SK-N-MC (cell line): ENCODE measurements at regions not wholly inside any gene's neighbourhood (a gene's known extent, or its start where the extent isn't known, plus 50 kb on each side); places are given as distances from the start of the nearest gene placed in this dataset.

Experiments
- DNase-seq: peaks from one replicate; pipeline ENCODE4 v3.0.0-alpha.2; 2011; ENCODE audit warnings: low read depth, low spot score
- H3K27ac ChIP-seq: fragments of 200-600 bp; sonication (generic); 2 replicates; pipeline ENCODE4 v1.5.1; 2016; ENCODE audit warnings: mixed run types
- H3K36me3 ChIP-seq: fragments of 200-600 bp; sonication (generic); 2 replicates; pipeline ENCODE4 v1.6.1; 2017; ENCODE audit warnings: antibody characterized with exemption, low read length, mixed read lengths; ENCODE audit not compliant: insufficient read depth
- H3K4me3 ChIP-seq: fragments of 200-600 bp; sonication (generic); 2 replicates; pipeline ENCODE4 v1.5.1; 2016
- H3K9ac ChIP-seq: fragments of 200-600 bp; sonication (generic); 2 replicates; pipeline ENCODE4 v1.8.0; 2017; ENCODE audit warnings: mixed run types, mixed read lengths; ENCODE audit not compliant: insufficient read length
- H3K9me3 ChIP-seq: fragments of 200-600 bp; sonication (generic); 2 replicates; pipeline ENCODE4 v1.6.1; 2017; ENCODE audit warnings: low read depth, mild to moderate bottlenecking, antibody characterized with exemption, low read length, moderate library complexity, mixed read lengths
- EZH2 ChIP-seq: fragments of 200-600 bp; sonication (generic); IDR thresholded peaks from one replicate; pipeline ENCODE4 v1.6.1; 2017; ENCODE audit warnings: antibody characterized with exemption
- FOXP2 ChIP-seq: optimal IDR thresholded peaks from 2 replicates; pipeline ENCODE3; 2011; ENCODE audit warnings: mild to moderate bottlenecking, moderate library complexity; ENCODE audit not compliant: insufficient read depth; ENCODE audit errors: extremely low read length, control extremely low read depth
- POLR2AphosphoS5 ChIP-seq: IDR thresholded peaks from 2 replicates; pipeline ENCODE4 v1.6.1; 2012; ENCODE audit warnings: mild to moderate bottlenecking, low read depth, low read length, borderline replicate concordance

DNA sequence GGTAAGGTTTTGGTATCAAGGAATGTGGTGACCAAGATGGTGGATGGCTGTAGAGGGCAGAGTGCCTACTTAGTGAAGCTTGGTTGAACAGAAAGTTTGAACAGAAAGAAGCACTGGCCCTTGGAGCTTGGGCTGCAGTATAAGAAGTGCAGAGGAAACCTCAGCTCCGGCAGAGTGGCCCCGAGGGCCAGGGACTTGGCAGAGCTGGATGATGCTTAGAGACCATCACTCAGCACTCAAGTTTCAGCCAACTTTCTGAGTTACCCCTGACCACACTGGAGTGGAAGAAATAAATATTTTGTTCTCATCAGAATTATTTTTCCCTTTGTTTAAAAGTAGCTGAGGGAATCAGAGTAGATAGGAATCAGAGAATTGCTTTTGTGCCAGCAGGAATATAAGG, 336.7 kb downstream of the C7orf25 start:
- H3K36me3 ChIP-seq, result no peaks in the 10 kb centered on the region
- no peak overlapping the region for H3K27ac ChIP-seq
- no peak overlapping the region for H3K9ac ChIP-seq
- no peak overlapping the region for H3K4me3 ChIP-seq
- H3K9me3 ChIP-seq, result 0 out of 2 replicates have a peak, but pooled peaks cover 6% of the 10 kb centered on the region
- no peak for TF ChIP-seq POLR2AphosphoS5
- TF ChIP-seq EZH2, result no peak
- no peak for TF ChIP-seq FOXP2
- no peak for DNase-seq

DNA sequence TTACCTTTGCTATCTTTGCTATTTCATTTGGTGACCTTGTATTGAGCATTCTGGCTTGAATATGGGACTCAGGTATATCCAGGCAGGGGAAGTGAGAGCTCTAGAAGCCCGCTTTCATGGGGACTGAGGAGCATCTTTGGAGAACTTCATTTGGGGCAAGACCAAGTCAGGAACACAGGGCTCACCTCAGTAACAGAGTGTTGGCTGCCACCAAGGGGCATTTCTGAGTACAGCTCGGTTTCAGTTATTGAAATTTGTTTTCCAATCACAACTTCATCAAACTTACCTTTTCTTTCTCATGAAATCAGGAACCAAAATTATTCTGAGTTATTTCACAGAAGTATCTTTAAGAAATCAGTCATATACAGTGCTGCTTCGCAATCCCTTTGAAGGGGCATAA, 337.2 kb downstream of the C7orf25 start:
- no peak for DNase-seq
- no peak overlapping the region for H3K27ac ChIP-seq
- no peak overlapping the region for H3K9ac ChIP-seq
- 0 out of 2 replicates have a peak, but pooled peaks cover 6% of the 10 kb centered on the region for H3K9me3 ChIP-seq
- no peaks in the 10 kb centered on the region for H3K36me3 ChIP-seq
- TF ChIP-seq EZH2 (no peak), FOXP2 (no peak), POLR2AphosphoS5 (no peak)
- no peak overlapping the region for H3K4me3 ChIP-seq

DNA sequence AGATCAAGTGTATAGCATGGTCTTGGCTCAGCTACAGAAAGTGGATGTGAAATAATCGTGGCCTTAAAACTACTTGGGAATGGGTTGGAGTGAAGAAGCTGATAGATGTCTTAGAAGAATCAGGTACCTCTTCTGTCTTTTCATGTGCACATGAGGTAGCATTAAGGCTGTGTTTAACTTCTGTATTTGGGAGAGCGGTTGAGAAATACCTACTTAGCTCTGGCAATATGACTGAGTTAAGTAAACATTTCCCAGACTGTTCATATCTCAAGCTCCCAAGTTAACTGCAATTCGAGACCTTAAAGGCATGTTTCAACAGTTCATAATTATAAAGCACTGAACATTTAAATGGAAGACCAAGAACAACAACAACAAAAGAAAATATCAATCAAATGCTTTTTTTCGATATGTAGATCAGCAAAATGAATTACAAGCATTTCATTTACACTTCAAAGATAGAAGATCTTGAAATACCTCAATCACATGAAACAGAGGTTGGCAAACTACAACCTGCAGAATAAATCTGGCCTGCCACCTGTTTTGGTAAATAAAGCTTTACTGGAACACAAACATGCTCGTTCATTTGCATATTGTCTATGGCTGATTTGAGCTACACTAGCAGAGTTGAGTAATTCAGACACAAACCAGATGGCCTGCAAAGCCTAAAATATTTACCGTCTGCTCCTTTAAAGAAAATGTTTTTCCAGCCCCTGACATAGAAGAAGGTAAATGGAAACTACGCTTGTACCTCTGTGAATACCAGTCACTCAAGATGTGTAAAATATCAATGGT, 337.1 kb upstream of the GLI3 start:
- Histone ChIP-seq H3K9ac (no peak overlapping the region), H3K4me3 (no peak overlapping the region), H3K36me3 (no peaks in the 10 kb centered on the region), H3K27ac (no peak overlapping the region), H3K9me3 (0 out of 2 replicates have a peak, but pooled peaks cover under 1% of the 10 kb centered on the region)
- TF ChIP-seq POLR2AphosphoS5 (no peak), FOXP2 (no peak), EZH2 (no peak)
- no peak for DNase-seq

DNA sequence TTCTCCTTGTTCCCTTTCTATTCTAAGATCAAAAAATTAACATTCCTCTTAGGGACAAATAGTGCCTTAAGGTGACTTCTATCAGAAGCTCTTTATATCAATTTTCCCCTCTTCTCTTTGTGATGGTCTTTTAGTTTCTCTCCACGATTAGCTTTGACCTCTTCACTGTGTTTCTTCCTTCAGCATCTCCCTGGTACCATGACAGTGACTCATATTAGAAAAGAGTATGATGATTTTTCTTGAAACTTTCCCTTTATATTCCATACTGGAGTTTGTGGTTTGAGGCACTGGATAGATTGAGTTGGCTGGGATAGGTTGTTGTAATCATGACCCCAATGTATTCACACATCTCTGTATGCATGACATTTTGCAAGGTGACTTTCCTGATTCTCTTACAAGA, 335.6 kb upstream of the GLI3 start:
- Histone ChIP-seq H3K36me3 (no peaks in the 10 kb centered on the region), H3K4me3 (peak overlapping the region; percentile 69), H3K9ac (peak overlapping the region; percentile 11), H3K9me3 (no peaks in the 10 kb centered on the region), H3K27ac (no peak overlapping the region)
- TF ChIP-seq EZH2 (no peak), POLR2AphosphoS5 (no peak), FOXP2 (no peak)
- DNase-seq, result no peak

DNA sequence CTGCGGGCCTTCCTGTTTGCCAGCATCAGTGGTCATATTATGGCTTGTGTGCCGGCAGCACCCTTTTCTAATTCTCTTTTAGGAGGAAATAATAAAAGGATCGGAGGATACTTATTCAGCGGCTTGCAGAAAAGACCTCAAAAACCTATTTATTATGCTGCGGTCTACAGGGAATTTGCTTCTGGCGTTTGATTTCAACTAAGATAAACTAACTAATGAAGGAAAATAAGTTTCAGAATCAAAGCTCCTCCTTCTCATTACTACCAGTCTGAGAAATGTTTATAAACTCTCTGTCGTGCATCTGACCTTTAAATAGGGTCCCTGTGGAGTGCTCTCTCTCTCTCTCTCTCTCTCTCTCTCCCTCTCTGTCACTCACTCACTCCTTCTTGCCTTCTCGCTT, 335.0 kb upstream of the GLI3 start:
- no peak for TF ChIP-seq EZH2
- TF ChIP-seq FOXP2, result no peak
- TF ChIP-seq POLR2AphosphoS5, result peak; percentile 54; the same call in 1 of the 2 replicates

DNA sequence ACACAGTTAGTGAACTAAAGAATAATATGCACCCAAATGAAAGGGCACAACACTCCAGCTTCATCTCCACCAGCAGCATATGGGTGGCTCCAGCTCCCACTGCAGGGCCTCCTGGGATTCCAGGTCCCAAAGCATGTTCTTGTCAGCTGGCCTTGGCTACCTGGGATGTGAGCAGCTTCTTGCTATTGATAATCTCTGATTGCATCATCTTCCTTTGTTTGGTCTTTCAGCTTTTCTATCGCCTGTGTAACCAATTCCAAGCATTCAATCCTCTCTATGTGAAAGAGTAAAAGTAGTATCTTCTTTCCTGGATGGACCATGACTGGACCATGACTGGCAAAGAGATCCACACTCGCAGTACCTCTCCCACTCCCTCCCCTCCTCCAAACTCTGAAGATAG, 333.9 kb upstream of the GLI3 start:
- Histone ChIP-seq H3K9me3 (no peaks in the 10 kb centered on the region), H3K27ac (no peak overlapping the region), H3K36me3 (no peaks in the 10 kb centered on the region), H3K9ac (no peak overlapping the region), H3K4me3 (peak overlapping the region; percentile 69)
- TF ChIP-seq POLR2AphosphoS5, result no peak
- no peak for TF ChIP-seq EZH2
- no peak for TF ChIP-seq FOXP2
- DNase-seq, result no peak

More for the DNA sequence above, 335.0 kb upstream of the GLI3 start:
- DNase-seq, result peak; percentile 89
- Histone ChIP-seq H3K9me3 (no peaks in the 10 kb centered on the region), H3K4me3 (peak overlapping the region; percentile 69), H3K27ac (no peak overlapping the region), H3K9ac (peak overlapping the region; percentile 11), H3K36me3 (no peaks in the 10 kb centered on the region)

DNA sequence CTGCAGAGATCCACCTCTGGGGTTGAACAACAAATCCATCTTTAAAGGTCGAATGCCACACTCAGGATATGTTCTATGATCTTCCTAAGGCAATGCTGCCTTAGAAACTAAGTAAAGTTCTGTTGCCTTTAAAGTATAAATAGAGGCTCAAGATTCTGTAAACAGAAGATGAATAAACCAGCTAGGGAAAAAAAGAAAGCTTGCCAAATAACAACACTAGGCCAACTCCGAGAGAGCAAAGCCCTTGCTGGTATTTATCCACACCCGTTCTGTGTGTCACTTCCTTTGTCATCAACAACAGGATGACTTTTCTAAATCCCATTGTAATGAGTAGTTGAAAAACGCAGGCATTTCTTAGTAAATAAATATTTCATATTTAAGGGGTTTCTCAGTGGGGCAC, 330.0 kb upstream of the GLI3 start:
- Histone ChIP-seq H3K9ac (no peak overlapping the region), H3K36me3 (no peaks in the 10 kb centered on the region), H3K4me3 (no peak overlapping the region), H3K27ac (no peak overlapping the region), H3K9me3 (no peaks in the 10 kb centered on the region)
- no peak for TF ChIP-seq POLR2AphosphoS5
- TF ChIP-seq EZH2, result no peak
- no peak for TF ChIP-seq FOXP2
- DNase-seq, result no peak

DNA sequence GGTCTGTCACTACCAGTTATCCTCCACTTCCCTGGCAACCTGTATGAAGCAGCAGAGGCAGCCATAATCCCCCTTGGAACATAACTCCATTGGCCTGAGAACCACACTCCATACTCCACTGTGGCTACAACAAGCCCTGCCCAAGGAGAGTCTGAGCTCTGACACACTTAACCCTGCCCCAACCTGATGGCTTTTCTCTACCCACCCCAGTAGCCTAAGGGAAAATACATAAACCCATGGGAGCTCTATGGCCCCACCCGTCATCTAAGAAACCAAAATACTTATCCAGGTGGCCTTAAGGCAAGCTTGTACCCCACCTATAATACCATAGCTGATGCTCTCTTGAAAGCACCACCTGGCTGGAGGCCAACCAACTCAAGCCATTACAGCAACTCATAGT, 324.8 kb upstream of the GLI3 start:
- no peak overlapping the region for H3K9ac ChIP-seq
- no peak overlapping the region for H3K4me3 ChIP-seq
- no peaks in the 10 kb centered on the region for H3K9me3 ChIP-seq
- H3K36me3 ChIP-seq, result no peaks in the 10 kb centered on the region
- TF ChIP-seq POLR2AphosphoS5 (no peak), FOXP2 (no peak), EZH2 (no peak)
- H3K27ac ChIP-seq, result no peak overlapping the region
- DNase-seq, result no peak
